ENCODE measurements at regions not wholly inside any gene's neighbourhood (a gene's known extent, or its start where the extent isn't known, plus 50 kb on each side); places are given as distances from the start of the nearest gene placed in this dataset.

- peaks cover 12% of the 10 kb centered on the region for H3K4me1 Mint-ChIP-seq
- H3K27me3 Mint-ChIP-seq (ENCODE audit: low read depth) = no peaks in the 10 kb centered on the region
- H3K4me3 Mint-ChIP-seq = no peak overlapping the region
- H3K9me3 Mint-ChIP-seq = no peaks in the 10 kb centered on the region
- TF ChIP-seq, protein P1, sequence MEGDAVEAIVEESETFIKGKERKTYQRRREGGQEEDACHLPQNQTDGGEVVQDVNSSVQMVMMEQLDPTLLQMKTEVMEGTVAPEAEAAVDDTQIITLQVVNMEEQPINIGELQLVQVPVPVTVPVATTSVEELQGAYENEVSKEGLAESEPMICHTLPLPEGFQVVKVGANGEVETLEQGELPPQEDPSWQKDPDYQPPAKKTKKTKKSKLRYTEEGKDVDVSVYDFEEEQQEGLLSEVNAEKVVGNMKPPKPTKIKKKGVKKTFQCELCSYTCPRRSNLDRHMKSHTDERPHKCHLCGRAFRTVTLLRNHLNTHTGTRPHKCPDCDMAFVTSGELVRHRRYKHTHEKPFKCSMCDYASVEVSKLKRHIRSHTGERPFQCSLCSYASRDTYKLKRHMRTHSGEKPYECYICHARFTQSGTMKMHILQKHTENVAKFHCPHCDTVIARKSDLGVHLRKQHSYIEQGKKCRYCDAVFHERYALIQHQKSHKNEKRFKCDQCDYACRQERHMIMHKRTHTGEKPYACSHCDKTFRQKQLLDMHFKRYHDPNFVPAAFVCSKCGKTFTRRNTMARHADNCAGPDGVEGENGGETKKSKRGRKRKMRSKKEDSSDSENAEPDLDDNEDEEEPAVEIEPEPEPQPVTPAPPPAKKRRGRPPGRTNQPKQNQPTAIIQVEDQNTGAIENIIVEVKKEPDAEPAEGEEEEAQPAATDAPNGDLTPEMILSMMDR (conservative IDR thresholded peaks at IDR 0.05) = no peak
- no peaks in the 10 kb centered on the region for H3K36me3 Mint-ChIP-seq (ENCODE audit: low read depth)
- H3K27ac Mint-ChIP-seq (ENCODE audit: unreplicated experiment) = no peak overlapping the region
- DNase-seq (ENCODE audit: low read depth, low spot score) = no peak
Observed at GRCh38 chr2:117684919-117685318, 129.6 kb upstream of the DDX18 start.

- Mint-ChIP-seq H3K27ac (ENCODE audit: unreplicated experiment) (no peak overlapping the region), H3K4me1 (peaks cover 6% of the 10 kb centered on the region), H3K4me3 (no peak overlapping the region), H3K36me3 (ENCODE audit: low read depth) (no peaks in the 10 kb centered on the region), H3K27me3 (ENCODE audit: low read depth) (no peaks in the 10 kb centered on the region), H3K9me3 (no peaks in the 10 kb centered on the region)
- TF ChIP-seq, protein P1 (conservative IDR thresholded peaks at IDR 0.05) = no peak
- no peak for DNase-seq (ENCODE audit: low read depth, low spot score)
Observed at GRCh38 chr2:117686699-117687098, 127.8 kb upstream of the DDX18 start.

DNA sequence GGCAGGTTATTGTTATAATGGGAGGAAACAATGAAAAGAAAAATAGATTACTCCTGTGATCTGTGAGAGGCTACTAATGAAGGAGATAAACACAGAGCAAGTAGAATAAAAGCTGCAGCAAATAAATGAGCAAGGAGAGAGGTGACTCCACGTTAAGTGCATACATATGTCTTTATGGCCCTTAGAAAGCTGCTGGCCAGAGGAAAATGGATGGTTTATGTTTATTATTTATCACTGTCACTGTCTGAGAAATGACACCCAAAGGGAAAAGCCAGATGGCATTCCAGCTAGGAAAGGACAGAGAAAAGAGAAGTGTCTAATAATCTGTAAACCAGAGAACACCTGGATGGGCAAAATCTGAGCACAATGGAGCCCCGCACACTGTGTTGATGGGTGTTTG is 122.9 kb upstream of the DDX18 start:
- Mint-ChIP-seq H3K27ac (ENCODE audit: unreplicated experiment) (no peak overlapping the region), H3K36me3 (ENCODE audit: low read depth) (no peaks in the 10 kb centered on the region), H3K27me3 (ENCODE audit: low read depth) (no peaks in the 10 kb centered on the region), H3K4me1 (peaks cover 7% of the 10 kb centered on the region), H3K9me3 (peaks cover 3% of the 10 kb centered on the region), H3K4me3 (no peak overlapping the region)
- no peak for DNase-seq (ENCODE audit: low read depth, low spot score)
- TF ChIP-seq, protein P1 (conservative IDR thresholded peaks at IDR 0.05) = no peak

GRCh38 chr2:117692001-117692763 is 122.3 kb upstream of the DDX18 start:
- no peak overlapping the region for H3K4me3 Mint-ChIP-seq
- H3K27ac Mint-ChIP-seq (ENCODE audit: unreplicated experiment) = no peak overlapping the region
- TF ChIP-seq, protein P1 (conservative IDR thresholded peaks at IDR 0.05) = no peak
- H3K36me3 Mint-ChIP-seq (ENCODE audit: low read depth) = no peaks in the 10 kb centered on the region
- no peak for DNase-seq (ENCODE audit: low read depth, low spot score)
- peaks cover 3% of the 10 kb centered on the region for H3K9me3 Mint-ChIP-seq
- no peaks in the 10 kb centered on the region for H3K27me3 Mint-ChIP-seq (ENCODE audit: low read depth)
- H3K4me1 Mint-ChIP-seq = peaks cover 7% of the 10 kb centered on the region

DNA sequence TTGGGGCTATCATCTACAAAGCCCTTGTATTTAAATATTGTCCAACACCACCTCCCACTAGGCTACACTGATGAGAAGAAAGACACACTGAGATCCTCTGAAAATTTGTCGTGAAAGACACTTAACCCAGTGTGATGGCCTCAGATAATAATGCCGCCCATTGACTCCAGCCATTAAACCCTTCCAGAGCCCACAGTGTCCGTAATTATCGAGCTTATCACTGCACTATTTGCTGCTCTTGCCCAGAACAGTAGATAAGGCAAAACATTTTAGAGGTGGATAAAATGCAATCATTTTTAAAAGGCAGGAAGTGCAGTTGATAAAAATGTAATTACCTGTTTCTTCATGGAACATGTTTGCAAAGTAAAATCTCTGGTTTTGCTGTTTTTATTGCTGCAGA is 121.3 kb upstream of the DDX18 start:
- Mint-ChIP-seq H3K27ac (ENCODE audit: unreplicated experiment) (no peak overlapping the region), H3K4me1 (peaks cover 7% of the 10 kb centered on the region), H3K9me3 (peaks cover 3% of the 10 kb centered on the region), H3K36me3 (ENCODE audit: low read depth) (no peaks in the 10 kb centered on the region), H3K4me3 (no peak overlapping the region), H3K27me3 (ENCODE audit: low read depth) (no peaks in the 10 kb centered on the region)
- no peak for DNase-seq (ENCODE audit: low read depth, low spot score)
- TF ChIP-seq, protein P1 (conservative IDR thresholded peaks at IDR 0.05) = no peak
